GM19238 (cell line): ENCODE measurements at regions not wholly inside any gene's neighbourhood (a gene's known extent, or its start where the extent isn't known, plus 50 kb on each side); places are given as distances from the start of the nearest gene placed in this dataset.

Source experiments
- DNase-seq: peaks from one replicate; pipeline ENCODE4 v3.0.0; 2011; ENCODE audit warnings: low spot score; ENCODE audit not compliant: insufficient read length

GRCh38 chr10:78746155-78746763, 322.5 kb upstream of the ZMIZ1 start:
- no peak for DNase-seq

GRCh38 chr10:78747401-78748234, 321.1 kb upstream of the ZMIZ1 start:
- no peak for DNase-seq

GRCh38 chr10:78748235-78748533, 320.6 kb upstream of the ZMIZ1 start:
- DNase-seq = no peak

- DNase-seq = no peak
These were observed 319.6 kb upstream of the ZMIZ1 start for GRCh38 chr10:78749200-78749599.

GRCh38 chr10:78749898-78750297, 318.9 kb upstream of the ZMIZ1 start:
- DNase-seq = no peak

GRCh38 chr10:78750418-78750817, 318.3 kb upstream of the ZMIZ1 start:
- DNase-seq = no peak

GRCh38 chr10:78751716-78752115, 317.1 kb upstream of the ZMIZ1 start:
- no peak for DNase-seq

GRCh38 chr10:78752221-78752620, 316.5 kb upstream of the ZMIZ1 start:
- no peak for DNase-seq

- no peak for DNase-seq
These were observed 316.1 kb upstream of the ZMIZ1 start for GRCh38 chr10:78752708-78753107.

GRCh38 chr10:78754269-78755062, 314.3 kb upstream of the ZMIZ1 start:
- DNase-seq = no peak

GRCh38 chr10:78755063-78755701, 313.6 kb upstream of the ZMIZ1 start:
- DNase-seq = no peak

- DNase-seq = no peak
These were observed 312.8 kb upstream of the ZMIZ1 start for GRCh38 chr10:78755877-78756455.

GRCh38 chr10:78756604-78757343, 312.0 kb upstream of the ZMIZ1 start:
- DNase-seq = no peak

GRCh38 chr10:78757344-78757925, 311.3 kb upstream of the ZMIZ1 start:
- no peak for DNase-seq

- no peak for DNase-seq
These were observed 310.6 kb upstream of the ZMIZ1 start for GRCh38 chr10:78758176-78758575.

- DNase-seq = no peak
These were observed 309.2 kb upstream of the ZMIZ1 start for GRCh38 chr10:78759456-78760120.

- no peak for DNase-seq
These were observed 308.1 kb upstream of the ZMIZ1 start for GRCh38 chr10:78760463-78761310.

GRCh38 chr10:78761311-78761781, 307.4 kb upstream of the ZMIZ1 start:
- DNase-seq = no peak

- DNase-seq = no peak
These were observed 306.6 kb upstream of the ZMIZ1 start for GRCh38 chr10:78762086-78762630.
